CMK (cell line): ENCODE measurements at regions not wholly inside any gene's neighbourhood (a gene's known extent, or its start where the extent isn't known, plus 50 kb on each side); places are given as distances from the start of the nearest gene placed in this dataset.

ENCODE experiments used
- DNase-seq: peaks from one replicate; pipeline ENCODE4 v3.0.0-alpha.2; 2010; ENCODE audit warnings: low read depth

DNA sequence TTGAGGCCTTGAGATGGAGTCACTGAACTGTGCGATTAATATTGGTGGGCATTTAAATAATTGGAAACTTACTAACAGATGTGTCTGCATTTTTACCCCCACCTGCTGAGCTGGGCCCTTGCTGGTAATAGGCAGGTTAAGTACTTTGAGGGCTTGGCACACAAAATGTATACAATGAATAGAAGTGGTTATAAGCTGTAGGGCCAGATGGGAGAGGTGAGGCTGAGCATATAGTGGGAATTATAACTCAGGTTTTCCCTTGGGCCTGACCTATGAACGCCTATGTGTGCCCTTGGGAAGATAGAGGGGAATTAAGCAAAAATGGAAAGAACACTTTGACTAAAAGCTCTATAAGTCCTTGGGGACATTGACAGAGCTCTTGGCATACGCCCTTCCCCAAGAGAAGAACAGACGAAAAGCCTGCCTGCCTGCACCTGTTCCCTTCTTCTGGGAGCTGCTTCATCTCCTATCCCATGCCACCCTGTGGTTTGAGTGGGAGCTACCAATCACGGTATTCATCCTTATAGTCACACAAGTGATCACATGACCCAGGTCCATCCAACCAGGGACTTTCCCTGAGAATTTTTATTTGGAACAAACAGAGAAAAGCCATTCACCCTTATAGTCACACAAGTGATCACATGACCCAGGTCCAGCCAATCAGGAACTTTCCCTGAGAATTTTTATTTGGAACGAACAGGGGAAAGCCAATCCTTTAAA lies 260.7 kb upstream of the CSF3R start:
- no peak for DNase-seq

DNA sequence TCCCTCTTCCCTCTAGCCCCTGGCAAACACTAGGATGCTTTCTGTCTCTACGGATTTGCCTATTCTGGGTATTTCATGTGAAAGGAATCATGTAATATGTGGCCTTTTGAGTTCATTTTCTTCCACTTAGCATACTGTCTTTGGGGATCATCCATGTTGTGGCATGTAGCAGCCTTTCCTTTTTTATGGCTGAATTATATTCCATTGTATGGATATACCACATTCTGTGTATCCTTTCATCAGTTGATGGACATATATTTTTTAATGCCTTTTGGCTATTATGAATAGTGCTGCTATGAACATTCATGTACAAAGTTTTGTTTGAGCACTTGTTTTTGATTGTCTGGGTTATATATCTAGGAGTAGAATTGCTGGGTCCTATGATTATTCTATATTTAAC lies 258.4 kb upstream of the CSF3R start:
- DNase-seq: no peak

DNA sequence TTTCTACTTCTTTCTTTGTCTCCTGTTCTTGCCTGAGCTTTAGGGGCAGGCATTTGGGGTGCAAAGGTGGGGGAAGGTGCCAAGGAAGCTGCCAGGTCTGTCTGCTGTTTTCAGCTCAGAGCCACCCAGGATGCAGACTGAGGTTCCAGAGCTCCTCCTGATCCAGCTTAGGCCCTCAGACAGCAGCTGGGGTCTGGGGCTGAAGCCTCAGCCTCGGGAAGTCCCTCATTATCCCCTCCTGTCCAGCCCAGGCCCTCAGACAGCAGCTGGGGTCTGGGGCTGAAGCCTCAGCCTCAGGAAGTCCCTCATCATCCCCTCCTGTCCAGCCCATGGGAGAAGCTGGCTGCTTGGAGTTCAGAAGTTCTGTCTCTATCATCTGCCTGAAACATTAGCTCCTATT lies 257.7 kb upstream of the CSF3R start:
- no peak for DNase-seq

DNA sequence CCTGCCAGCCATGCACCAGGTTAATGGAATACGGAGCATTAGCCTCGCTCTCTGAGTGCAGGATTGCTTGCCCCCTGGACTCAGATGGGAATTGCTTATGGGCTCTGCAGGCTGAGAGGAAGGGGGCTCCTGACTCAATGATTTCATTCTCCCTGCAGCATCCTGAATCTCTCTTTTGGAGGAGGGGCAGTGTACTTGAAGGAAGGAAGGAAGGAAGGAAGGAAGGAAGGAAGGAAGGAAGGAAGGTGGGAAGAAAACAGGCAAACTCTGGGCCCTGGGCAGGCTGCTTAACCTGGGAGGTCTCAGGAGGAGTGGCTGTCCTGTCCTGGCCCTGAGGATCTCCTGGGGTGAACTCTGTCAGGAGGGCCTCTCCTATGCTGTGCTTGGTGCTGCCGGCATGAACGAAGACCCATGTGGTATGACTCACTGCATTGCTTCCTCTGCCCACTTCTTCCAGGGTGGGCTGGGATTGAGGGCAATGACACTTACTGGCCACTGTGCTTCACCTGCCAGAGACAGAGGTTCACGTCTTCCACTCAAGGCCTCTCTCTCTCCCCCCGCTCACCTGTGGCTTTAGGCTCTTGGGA lies 257.1 kb upstream of the CSF3R start:
- DNase-seq: no peak

DNA sequence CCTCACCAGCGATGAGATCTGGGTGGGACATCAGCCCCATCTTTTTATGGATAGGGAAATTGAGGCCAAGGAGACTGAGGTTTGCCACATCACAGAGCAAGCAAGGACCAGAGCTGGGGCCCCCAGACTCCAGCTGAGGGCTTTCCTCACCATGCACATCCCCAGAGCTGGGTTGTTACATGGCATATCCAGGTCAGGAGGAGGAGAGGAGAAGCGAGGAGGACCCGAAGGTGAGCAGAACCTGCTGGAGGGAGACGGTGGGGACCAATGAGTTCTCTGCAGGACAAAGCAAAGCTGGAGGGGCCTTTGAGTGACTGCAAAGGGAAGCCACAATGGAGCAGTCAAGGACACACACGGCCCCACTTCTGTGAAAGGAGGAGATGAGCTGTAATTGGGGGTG lies 255.5 kb upstream of the CSF3R start:
- DNase-seq: no peak

DNA sequence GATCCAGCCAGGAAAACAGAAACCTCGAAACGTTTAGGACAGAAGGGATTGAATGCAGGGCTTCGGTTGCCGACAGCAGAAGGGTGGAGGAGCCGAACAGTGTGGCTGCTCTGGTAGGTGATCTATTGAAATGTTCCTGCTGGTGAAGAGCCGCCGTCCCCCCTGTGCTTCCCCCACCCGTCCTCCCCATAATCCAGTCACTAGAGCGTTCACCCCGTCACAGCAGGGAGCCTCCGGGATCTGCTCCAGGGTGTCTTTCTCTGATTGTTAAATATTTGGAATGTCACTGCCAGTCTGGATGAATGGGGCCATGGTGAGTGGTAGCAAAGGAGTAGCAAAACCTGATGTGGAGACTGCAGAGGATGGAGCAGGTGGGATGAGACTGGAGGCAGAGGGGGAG lies 255.1 kb upstream of the CSF3R start:
- DNase-seq: no peak

DNA sequence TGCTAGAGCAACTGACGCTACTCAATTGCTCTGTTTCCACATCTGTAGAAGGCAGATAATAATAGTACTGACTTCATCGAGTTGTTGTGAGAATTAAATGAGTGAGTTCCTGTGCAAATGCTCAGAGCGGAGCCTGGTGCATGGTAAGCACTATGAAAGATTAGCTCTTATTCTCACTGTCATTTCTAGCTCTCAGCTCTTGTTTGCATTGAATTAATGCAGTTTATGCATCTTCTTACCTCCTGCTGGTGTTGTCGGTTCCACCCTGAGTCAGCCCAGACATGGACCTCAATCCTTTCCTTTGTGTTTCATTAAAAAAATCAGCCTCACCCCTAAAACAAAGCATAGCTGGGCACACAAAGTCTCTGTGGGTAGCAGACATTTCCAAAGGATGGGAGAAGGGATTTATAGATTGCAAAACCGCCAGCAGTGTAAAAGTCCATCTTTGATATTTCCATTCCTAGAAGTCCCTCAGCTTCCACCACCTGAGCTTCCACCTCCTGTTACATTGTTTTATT lies 254.4 kb upstream of the CSF3R start:
- DNase-seq: no peak

DNA sequence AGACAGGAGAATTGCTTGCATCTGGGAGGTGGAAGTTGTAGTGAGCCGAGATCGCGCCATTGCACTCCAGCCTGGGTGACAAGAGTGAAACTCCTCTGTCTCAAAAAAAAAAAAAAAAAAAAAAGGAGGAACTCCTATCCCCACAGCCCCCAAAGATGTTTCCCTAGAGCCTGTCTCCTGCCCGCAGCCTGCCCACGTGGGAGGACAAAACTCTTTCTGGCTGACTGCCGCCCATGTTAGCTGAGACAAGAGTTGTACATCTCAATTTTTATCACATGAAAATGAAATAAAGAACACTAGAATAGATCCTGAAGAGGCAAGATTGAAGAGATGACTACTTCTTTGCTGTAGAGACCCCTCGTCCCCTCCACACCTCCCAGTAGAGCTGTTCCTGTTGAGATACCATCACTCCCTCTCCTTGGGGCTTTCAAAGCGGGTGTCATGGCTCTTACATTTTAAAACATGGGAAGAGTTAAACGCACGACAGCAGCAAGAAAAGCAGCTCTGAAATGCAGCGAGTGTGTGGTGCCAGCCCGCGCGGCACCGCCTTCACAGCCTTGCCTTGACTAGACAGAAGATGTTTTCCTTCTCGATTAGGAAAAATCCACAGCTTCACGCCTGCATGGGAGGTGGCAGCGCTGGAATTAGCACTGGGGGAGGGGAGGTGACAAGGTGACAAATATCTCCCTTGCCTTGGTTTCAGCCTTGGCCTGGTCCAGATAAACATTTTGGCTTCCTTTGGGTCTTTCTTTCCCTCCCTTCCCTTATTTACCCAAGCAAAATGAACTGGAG lies 253.4 kb upstream of the CSF3R start:
- no peak for DNase-seq

DNA sequence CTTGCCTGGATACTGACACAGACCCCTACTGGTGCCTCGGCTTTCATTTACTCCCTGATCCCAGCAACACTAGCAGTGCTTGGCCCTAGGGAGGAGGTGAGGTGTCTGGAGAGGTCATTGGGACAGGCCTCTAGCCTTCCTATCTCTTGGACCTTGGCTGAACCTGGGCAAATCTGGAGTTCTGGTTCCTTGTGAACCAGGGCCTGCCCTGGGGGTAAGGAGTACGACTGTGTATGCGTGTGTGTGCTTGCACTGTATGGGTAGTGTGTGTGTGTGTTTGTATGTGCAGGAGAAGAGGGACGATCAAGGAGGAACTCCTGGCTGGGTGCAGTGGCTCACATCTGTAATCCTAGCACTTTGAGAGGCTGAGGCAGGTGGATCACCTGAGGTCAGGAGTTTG lies 252.7 kb upstream of the CSF3R start:
- no peak for DNase-seq

DNA sequence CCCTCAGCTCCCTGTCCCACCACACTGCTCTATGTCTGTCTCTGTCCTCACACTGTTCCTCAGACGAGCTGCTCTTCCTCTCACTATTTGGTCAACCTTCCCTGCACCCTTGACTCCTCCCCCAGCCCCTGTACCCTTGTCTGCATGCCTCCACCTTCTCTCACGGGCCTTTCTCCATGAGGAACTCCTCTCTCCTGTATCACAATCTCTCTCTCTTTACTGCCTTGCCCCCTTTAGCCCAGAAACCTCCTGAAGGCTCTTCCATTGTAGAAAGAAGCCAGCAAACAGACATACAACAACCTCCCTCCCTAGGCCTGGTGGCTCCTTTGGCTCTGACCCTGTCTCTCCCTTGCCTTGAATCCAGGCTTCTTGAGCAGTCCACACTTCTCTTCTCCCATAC lies 251.6 kb upstream of the CSF3R start:
- DNase-seq: no peak

DNA sequence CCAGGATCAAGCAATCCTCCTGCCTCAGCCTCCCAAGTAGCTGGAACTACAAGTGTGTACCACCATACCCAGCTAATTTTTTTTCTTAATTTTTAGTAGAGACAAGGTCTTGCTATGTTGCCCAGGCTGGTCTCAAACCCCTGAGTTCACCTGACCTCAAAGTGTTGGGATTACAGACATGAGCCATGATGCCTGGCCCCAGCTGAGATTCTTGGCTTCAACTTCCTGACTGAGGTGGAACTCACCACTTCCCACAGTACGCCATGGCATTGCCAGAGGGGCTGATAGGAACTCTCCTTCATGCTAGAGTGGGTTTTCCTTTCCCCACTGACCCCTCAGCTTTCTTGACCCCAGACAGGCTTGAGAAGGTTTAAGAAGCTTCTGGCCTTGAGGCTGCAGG lies 251.0 kb upstream of the CSF3R start:
- no peak for DNase-seq

DNA sequence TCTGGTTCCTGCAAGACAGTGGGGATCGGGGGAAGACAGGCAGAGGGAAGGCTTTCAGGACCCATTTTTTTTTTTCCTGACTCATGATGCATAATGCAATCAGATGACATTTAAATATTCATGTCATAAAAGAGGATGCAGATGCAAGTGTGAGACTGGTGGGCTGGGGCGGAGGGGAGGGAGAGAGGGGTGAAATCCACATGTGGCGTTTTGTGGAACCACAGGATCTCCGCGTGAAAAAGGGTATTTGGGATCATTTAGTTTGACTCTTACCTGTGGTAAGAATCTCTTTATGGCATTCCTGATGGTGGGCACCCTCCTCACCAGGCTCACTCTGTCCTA lies 249.3 kb upstream of the CSF3R start:
- DNase-seq: no peak

DNA sequence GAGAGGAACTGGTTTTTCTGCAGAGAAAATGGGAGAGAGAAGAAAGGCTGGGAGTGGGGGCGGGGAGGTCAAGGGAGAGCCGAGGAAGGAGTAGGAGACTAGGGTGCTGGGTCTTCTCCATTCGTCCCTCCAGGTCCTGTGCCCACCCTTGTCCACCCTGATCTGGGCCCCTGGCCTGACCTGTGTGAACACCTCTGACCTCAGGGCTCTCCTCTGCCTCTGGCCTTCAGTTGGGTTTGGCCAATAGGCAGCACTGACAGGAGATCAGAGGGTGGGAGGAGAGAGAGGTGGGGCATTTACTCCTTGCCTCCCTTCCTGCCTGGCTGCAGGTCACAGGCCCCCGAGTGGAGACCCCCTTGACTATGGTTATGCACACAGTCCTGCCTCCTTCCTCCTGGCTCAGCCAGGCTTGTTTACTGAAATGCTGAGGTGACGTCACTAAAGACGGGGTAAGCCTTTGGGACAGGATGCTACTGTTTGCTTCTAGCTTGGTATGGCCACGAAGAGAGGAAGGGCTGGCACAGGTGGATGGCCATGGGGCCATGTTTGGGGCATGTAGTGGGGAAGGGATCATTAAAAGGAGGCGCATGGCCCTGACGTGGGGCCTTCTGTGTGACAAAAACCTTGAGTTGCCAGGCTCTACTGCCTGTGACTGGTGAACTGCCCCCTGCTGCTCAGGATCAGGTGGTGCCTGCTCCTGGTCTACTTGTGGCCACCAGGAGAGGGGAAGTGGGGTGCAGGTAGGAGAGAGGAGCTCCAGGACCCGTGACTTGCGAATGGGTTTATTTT lies 248.7 kb upstream of the CSF3R start:
- no peak for DNase-seq

DNA sequence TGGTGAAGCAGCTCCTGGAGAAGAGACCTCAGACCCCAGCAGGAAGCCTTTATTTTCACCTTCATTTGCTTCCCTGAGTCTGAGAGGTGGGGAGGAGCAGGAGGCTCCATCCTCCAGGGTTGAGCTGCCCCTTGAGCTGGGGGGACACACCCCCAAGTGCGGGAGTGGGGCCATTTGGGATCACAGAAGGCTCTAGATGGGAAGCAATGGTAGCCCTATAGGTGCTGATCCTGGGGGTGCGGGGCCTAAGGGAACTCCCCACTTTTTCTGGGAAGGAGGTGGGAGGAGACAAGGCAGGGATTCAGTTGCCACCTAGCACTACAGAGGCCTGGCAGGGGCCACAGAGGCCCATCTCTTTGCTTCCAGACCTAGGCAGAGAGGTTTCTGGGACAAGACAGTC lies 247.9 kb upstream of the CSF3R start:
- no peak for DNase-seq

DNA sequence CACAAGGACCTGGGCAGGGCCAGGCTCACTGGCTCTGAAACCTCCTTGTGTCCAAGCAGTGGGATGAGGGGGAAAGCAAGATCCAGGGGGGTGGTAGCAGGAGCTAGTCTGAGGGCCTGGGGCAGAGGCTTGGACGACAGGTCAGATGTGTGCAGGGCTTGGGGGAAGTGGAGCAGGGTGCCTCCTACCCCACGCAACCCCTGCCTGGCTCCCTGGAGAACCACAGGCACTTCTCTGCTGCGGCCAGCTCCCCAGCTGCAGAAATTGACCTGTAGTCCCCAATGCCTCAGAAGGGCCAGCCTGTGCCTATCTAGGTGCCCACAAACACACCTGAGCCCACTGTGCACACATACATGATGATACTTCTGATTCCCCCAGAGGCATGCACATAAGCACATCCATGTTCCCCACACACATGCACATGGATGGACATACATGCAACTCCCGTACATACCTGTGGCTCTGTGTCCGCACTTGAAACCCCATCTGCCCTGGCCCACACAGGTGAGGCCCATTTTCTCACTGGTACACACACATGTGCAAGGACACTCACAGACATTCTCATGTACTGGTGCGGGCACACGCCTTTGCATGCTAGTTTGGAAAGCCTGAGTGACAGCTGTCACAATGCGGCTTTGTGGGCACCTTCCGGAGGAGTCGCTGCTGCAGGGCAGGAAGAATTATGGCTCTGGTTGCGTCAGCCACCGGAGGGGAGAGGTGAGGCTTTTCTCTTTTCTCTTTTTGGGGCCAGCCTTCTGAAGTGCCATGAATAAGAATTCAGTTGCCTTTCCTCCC lies 247.2 kb upstream of the CSF3R start:
- no peak for DNase-seq

DNA sequence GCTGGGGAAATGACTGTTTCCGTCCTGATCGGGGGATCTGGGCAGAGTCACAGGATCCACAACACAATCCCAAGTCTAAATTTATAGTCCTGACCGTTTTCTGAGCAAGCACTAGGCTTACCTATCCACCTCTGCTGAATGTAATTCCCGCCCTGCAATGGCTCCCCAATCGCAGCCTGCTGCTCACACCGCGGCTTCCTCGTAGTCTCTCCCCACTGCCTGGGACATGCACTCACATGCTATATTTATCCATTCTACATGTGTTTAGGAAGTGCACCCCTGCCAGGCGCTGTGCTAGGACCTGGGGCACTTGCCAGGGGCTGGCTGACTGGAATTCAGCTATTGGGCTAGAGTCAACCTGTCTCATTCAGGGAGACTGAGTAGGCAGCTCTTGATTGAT lies 246.6 kb upstream of the CSF3R start:
- DNase-seq: no peak

DNA sequence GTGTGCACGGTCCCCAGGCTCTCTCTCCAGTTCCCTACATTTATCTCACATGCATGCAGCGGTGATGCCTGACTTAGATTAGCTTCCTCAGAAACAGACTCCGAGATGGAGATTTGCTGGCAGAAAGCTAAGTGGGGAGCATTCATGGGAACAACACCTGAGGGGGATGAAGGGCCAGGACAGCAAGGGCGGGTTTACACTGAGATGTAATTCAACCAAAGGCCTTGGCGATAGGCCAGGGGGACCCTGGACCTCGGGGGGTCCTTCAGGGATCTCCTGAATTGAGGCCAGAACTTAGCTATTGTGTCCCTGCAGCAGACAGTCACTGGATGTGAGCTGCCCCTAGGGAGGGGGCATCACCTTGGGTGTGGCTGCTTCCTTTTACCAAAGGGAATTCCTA lies 246.1 kb upstream of the CSF3R start:
- no peak for DNase-seq

DNA sequence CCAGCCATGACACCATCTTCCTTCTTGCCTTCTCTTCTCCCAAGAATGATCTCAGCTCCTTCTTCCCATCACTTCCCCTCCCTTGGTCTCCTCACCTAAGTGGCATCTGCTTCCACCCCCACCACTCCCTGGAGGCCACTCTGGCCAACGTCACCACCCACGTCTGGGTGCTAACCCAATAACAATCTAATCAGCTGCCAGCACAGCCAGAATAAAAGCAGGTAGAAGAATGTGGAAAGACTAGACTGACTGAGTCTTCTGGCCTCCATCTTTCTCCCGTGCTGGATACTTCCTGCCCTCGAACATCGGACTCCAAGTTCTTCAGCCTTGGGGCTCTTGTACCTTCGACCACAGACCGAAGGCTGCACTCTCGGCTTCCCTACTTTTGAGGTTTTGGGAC lies 245.3 kb upstream of the CSF3R start:
- DNase-seq: no peak

DNA sequence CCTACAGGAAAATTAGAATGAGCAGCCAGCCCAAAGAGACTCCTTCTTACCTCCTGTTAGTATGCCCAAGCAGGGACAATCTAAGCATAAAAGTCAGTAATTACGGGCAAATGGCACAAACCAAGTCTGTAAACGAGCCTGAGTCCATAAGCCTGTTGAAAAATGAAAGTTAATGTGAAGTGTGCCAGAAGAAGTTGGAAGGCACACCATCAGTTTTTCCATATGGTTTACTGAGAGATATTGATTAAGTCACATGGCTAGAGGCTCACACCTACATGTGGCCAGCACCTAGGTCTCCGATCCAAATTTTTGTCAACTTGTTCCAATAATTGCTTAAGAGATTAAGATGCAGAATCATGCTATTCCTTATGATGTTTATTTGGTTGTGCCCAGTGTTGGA lies 242.4 kb upstream of the CSF3R start:
- no peak for DNase-seq

DNA sequence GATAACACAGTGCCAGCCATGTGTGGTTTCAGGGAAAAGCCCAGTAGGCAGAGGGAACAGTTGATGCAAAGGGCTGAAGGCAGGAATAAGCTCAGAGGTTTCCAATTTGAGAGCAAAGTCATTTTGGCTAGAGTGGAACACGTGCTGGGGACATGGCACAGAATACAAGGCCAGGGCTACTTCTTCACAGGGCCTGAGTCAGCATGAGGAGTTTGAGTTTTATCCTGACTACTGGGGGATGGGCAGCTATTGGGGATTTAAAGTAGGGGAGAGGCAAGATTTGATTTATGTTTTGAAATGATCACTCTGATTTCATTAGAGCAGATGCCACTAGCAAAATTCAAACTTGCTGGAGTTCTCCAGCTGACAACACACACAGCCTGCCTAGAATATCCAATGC lies 241.1 kb upstream of the CSF3R start:
- no peak for DNase-seq

DNA sequence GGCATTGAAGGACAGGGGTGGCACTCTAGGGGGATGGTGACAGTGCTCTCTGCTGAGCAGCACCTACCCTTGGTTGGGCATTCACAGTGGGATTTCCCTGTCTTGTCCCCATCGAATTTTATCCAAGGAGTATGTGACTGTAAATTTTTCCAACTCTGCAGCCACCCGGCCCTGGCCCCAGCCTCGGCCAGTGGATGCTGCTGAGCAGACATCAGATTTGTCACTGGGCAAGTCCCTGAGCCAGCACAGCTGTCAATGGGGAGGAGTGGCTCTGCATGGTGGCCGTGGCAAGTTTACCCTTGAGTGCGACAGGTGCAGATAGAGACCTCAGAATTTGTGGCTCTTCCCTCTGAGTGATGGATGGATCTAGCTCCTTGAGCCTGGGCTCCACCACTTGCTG lies 240.2 kb upstream of the CSF3R start:
- DNase-seq: no peak

DNA sequence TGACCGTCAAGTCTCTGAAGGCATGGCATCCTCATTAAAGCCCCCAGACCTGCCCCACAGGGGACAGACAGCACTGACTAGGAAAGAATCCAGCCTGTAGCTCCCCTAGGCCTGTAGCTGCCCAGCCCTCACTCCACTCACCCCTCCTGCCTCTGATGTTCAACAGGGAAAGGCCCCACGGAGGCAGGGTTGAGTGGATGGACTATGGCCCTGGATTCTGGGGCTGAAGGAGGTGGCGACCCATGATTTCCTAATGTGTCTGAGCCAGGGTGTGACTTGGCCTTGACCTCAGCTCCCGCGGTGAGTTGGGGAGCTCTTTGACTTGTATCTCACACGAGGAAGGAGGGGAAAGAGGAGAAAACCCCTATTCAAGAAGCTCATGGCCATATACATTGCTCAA lies 238.5 kb upstream of the CSF3R start:
- DNase-seq: no peak
